NCI-H1694 treated with DMSO at 0.1 percent for 48 hours (cell line): ENCODE measurements at regions not wholly inside any gene's neighbourhood (a gene's known extent, or its start where the extent isn't known, plus 50 kb on each side); places are given as distances from the start of the nearest gene placed in this dataset.
"Not testable (repeated sequence)": the region's sequence is repeated elsewhere in the genome, so short reads cannot be mapped to it uniquely, and the experiment has no call there.

Source experiments
- DNase-seq: peaks from one replicate; lab custom pipeline; 2025; lab: John Stamatoyannopoulos, UW

DNA sequence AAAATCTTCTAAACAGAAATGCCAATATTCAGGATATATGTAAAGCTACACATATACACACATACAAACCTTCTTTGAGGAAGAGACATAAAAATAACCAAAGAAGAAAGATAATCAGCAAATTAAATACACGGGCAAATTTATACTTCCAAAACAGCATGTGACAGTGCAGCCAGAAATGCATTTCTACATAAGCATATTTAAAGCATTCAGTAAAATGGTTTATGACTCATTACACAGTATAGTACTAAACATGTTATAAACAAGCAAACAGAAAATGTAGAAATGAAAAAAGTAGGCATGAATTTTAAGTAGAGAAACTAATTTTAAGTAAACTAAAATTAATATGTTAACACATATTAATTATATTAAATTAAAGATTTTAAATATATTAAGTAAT, 1717.2 kb downstream of the OTOL1 start:
- DNase-seq, result no peak

DNA sequence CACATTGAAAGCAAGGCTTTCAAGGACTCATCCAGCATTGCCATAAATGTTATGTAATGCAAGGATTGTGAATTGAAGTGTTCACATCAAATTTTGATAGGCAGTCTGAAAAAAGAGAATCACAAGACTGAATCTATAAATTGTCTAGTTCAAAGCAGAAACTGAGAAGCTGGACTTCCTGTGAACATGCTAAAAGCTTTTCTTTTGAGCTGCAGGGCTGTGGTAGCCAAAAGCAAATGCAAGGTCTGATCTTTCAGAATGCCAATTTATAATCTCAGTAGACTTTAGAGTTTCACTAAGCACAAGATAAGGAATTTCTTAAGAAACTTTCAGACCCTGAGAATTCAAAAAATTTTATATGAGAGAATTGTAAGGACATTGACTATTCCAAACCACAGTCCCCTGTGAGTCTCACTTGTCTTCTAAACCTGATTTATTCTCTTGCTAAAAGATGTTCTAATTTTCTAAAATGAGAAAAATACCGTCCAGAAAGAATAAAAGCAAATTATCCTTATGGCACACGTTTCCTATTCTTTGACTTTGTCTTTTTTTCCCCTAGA, 1700.3 kb downstream of the OTOL1 start:
- DNase-seq, result no peak

DNA sequence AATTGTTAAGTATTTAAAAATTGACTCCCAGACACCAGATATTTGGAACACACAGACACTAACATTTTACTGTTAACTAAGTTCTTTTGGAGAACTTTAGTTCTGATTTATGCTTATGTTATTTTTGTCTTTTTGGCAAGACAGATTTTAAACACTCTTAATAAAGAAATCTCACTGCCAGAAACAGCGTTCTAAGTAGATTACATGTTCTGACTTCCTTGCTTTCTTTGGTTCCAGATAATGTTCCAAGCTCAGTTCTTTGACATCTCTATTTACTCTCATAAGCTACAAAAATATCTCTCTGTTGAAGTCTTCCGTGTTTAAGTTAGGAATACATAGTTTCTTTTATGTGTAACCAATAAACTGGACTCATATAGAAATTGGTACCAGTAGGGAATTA, 1699.6 kb downstream of the OTOL1 start:
- no peak for DNase-seq

DNA sequence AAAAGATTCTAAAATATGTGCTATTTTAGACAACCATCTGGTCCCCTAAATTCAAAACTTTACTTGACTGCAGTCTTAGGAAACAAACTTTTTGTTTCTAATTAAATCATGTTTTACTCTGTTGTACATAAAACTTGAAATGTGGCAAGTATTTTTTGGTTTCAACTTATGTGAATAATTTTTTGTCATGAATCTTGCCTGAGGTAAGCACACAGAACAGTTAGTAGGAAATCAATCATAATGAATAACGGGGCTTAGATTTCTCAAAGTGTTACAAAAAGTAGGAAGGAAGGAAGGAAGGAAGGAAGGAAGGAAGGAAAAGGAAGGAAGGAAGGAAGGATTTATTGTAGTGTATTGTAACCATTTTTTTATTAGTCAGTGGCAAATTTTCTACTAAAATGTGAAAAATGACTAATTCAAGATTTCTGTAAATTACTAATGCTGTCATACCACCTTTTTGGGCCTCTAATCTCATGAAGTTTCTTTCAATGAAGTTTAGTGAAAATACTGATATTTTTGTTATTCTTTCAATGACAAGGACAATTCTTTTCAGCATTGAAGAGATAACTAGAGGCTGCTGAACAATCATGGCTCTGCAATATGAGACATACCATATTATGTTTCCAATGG, 1689.2 kb downstream of the OTOL1 start:
- DNase-seq, result no peak

DNA sequence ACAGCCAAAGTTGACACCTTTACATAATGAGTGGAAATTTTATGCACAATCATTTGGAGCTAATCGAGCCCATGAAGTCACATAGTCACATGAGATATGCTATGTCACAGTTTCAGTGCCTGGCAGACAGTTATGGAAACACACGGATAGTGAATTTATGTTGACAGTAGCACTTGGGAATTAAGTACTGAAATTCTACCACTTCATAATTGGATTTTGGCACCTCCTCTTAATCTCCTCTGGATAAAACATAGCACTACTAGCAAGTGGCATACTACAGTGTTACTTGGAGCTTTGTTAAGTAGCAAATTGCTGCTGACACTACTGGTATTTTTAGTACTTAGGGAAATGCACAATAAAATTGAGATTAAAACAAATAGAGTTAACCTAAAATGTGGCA, 1679.4 kb downstream of the OTOL1 start:
- DNase-seq, result no peak

DNA sequence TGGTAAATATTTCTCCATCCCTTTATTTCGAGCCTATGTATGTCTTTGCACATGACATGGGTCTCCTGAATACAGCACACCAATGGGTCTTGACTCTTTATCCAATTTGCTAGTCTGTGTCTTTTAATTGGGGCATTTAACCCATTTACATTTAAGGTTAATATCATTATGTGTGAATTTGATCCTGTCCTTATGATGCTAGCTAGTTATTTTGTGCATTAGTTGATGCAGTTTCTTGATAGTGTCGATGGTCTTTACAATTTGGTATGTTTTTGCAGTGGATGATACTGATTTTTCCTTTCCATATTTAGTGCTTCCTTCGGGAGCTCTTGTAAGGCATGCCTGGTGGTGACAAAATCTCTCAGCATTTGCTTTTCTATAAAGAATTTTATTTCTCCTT, 1675.9 kb downstream of the OTOL1 start:
- not testable (repeated sequence) for DNase-seq

DNA sequence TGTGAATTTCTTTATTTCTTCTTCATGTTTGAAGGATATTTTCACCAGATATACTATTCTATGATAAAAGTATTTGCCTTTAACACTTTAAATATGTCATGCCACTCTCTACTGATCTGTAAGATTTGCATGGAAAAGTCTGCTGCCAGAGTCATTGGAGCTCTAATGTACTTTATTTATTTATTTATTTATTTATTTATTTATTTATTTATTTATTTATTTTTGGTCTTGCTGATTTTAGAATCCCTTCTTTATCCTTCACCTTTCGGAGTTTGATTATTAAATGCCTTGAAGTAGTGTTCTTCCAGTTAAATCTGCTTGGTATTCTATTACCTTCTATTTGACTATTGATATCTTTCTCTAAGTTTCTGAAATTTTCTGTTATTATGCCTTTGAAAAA, 1669.6 kb downstream of the OTOL1 start:
- no peak for DNase-seq

DNA sequence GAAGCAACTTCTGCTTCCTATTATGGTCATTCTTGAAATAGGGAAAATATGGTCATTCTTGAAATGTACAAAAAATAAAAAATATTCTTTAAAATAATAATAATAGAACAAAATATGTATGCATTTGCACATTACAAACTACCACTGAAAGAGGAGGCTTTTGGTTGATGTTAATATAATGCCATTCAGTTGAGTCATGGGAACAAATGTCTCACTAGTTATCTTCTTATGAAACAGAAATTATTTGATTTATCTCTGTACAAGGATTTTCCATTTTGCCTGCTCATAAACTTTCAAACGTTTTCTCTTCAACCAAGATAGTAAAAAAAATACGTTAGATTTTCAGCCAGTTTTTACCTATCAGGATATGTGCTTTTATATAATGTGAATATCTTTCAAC, 1662.7 kb downstream of the OTOL1 start:
- no peak for DNase-seq

DNA sequence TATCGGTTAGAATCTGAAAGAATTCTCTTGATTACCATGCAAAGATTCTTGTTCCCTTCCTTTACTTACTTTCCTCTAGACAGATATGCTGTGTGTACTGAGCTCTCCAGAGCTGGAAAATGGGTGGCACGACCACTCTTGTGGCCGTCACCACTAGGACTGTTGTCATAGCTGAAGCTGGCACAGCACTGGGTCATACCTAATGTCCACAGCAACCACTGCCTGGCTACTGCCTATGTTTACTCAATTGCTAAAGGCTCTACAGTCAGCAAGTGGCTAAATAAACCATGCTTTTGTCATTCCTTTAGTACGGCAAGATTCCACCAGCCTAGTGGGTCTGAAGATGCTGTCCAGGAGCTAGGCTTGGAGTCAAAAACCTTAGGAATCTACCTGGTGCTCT, 1643.0 kb downstream of the OTOL1 start:
- DNase-seq, result no peak

DNA sequence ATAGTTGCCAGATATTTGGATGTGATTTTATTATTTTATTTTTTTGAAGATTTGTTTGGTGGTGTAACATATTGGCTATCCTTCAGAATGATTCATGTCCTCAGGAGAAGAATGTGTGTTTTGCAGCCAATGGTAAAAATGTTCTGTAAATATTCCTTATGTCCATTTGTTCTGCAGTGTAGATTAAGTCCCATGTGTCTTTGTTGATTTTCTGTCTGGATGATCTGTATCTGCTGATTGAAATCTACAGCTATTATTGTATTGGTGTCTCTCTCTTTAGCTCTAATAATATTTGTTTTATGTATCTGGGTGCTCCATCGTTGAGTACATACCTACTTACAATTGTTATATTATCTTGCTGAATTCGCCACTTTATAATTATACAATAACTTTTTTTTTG, 1641.7 kb downstream of the OTOL1 start:
- DNase-seq, result no peak

DNA sequence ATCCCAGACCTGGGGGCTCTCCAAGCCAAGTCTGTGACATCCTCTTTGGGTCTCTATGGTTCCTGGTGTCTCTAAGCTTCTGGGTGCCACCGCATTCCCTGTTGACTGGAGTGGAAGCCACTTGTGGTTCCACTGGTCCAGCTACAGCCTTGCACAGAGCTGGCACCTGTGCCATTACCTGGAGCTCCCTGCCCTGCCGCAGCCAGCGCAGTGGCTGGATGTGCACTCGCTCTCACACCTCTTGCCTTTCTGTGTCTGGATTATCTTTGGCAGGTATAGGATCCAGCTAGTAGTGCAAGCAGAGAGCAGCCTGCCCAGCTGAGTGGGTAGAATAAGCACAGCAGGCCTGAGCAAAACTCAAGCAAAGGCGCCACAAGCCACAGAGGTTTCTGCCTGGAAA, 1635.5 kb downstream of the OTOL1 start:
- DNase-seq, result no peak

DNA sequence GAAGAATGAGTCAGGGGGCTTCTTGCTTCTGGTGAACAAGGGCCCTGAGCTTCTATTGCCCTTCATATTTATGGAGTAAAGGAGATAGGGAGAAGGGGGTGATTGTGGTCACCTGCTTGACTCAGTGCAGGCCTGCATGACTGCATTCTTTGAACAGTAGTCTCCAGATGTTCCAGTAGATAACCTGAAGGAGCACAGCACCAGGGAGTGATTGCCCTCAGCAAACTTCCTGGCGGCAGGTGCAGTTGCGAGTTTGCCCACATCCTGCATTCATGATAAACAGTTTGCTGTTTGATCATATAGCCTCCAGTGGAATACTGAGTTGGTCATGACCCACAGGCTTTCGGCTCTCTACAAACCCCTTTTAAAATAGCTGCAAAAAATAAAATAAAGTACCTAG, 1632.7 kb downstream of the OTOL1 start:
- no peak for DNase-seq

DNA sequence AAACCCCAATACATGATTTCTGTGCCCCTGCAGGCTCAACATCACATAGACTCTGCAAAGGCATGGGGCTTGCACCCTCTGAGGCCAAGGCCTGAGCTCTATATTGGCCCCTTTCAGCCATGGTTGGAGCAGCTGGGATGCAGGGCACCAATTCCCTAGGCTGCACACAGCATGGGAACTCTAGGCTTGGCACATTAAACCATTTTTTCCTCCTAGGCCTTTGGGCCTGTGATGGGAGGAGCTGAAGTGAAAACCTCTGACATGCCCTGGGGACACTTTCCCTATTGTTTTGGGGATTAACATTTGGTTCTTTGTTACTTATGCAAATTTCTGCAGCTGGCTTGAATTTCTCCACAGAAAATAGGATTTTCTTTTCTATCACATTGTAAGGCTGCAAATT, 1629.5 kb downstream of the OTOL1 start:
- DNase-seq, result no peak
